ENCODE measurements at regions not wholly inside any gene's neighbourhood (a gene's known extent, or its start where the extent isn't known, plus 50 kb on each side); places are given as distances from the start of the nearest gene placed in this dataset.

- H3K27ac ChIP-seq (ENCODE audit: low read depth, low read length), result no peak overlapping the region
- 66 to 86% (median 67%) methylated on average over 18 of the region's 18 CpGs for WGBS, 3 donors
Observed at GRCh38 chr9:89655990-89656657, 51.3 kb downstream of the GADD45G start.

DNA sequence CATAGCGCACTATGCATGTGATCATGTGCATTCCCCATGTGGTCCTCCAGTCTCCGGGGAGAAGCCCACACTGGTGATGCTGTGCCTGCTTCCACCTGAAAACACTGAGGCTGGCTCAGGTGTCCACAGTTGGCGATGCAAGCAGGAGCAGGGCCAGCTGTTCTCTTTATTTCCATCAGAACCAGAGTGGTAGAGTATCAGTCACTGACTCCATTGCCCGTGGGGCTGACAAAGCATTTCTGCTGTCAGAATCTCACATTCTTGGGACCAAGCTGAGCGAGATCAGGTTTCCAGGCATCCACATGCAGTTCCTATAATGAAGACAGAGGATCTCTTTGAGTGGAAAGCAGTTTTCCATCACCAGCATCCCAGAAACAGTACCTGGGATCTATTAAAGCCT is 52.5 kb downstream of the GADD45G start:
- WGBS, 3 donors, result 88 to 97% (median 92%) methylated on average over 5 of the region's 5 CpGs

GRCh38 chr9:89657765-89658164 is 53.0 kb downstream of the GADD45G start:
- H3K27ac ChIP-seq (ENCODE audit: low read depth, low read length), result no peak overlapping the region
- 83 to 89% (median 84%) methylated on average over 4 of the region's 4 CpGs for WGBS, 3 donors

More for the DNA sequence above, 52.5 kb downstream of the GADD45G start:
- H3K27ac ChIP-seq (ENCODE audit: low read depth, low read length), result no peak overlapping the region

DNA sequence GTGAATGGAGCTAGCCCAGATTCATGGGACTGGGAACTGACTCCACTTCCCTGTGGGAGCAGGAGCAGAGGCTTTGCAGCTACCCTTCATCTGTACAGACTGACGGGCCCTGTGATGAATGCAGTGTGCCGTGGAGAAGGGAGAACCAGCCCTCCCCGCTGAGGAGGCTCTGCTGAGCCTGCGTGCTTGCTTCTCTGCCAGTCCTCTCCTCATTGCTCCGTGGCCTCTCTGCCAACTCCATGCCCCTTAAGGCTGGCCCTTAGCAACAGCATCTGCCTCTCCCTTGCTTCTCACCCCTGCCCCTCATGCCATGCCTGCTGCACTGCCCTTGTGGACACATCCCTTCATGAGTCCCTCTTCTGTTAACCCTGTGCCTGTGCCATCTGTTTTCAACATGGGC is 53.6 kb downstream of the GADD45G start:
- 86 to 98% (median 91%) methylated on average over 5 of the region's 5 CpGs for WGBS, 3 donors
- no peak overlapping the region for H3K27ac ChIP-seq (ENCODE audit: low read depth, low read length)

DNA sequence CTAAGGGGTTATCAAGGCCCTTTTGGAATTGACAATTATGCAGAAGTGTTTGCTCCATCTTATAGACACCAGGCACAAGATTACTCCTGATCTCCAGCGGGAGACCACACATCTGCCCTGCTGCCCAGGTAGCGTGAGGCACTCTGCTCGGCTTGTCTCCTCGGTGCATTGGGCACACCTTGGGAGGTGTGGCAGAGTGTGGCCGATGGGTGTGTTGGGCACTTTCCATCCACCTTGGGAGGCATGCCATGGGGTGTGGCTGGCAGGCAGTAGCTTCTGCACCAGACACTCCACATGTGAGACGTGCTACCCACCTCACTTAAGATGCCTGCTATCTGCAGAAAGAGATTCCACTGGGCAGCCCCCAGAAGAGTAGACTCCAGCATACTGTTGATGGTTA is 54.1 kb downstream of the GADD45G start:
- no peak overlapping the region for H3K27ac ChIP-seq (ENCODE audit: low read depth, low read length)
- 89 to 96% (median 91%) methylated on average over 6 of the region's 6 CpGs for WGBS, 3 donors

- H3K27ac ChIP-seq (ENCODE audit: low read depth, low read length), result no peak overlapping the region
- 93 to 98% (median 97%) methylated on average over 9 of the region's 9 CpGs for WGBS, 3 donors
Observed at GRCh38 chr9:89659473-89659872, 54.7 kb downstream of the GADD45G start.

- H3K27ac ChIP-seq (ENCODE audit: low read depth, low read length), result no peak overlapping the region
- 77 to 95% (median 80%) methylated on average over 6 of the region's 6 CpGs for WGBS, 3 donors
Observed at GRCh38 chr9:89659891-89660685, 55.3 kb downstream of the GADD45G start.

DNA sequence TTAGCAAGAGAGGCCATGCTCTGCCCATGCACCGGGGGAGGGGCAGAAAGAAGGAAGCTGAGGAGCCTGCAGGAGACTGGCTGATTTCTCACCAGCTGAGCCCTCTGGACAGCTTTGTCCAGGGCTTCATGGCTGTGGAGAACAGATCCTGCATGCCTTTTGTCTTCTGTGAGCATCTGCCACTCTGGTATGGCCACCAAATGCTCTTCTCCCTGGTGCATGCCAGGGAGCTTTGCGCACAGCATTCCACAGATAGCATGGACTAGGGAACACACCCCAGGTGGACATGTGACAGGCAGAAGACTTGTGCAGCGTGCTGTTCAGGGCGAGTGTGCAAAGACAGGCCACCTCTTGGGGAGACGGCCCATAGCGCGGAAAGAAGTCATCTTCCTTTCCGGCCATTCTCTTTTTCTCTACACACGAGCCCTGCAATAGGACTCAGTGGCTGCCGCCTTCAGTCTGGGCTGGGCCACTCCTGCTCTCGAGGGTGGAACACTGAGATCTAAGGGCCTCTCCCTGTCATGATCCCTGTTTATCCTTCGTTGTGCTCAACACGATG is 56.7 kb downstream of the GADD45G start:
- no peak overlapping the region for H3K27ac ChIP-seq (ENCODE audit: low read depth, low read length)
- 21 to 39% (median 33%) methylated on average over 13 of the region's 13 CpGs for WGBS, 3 donors

DNA sequence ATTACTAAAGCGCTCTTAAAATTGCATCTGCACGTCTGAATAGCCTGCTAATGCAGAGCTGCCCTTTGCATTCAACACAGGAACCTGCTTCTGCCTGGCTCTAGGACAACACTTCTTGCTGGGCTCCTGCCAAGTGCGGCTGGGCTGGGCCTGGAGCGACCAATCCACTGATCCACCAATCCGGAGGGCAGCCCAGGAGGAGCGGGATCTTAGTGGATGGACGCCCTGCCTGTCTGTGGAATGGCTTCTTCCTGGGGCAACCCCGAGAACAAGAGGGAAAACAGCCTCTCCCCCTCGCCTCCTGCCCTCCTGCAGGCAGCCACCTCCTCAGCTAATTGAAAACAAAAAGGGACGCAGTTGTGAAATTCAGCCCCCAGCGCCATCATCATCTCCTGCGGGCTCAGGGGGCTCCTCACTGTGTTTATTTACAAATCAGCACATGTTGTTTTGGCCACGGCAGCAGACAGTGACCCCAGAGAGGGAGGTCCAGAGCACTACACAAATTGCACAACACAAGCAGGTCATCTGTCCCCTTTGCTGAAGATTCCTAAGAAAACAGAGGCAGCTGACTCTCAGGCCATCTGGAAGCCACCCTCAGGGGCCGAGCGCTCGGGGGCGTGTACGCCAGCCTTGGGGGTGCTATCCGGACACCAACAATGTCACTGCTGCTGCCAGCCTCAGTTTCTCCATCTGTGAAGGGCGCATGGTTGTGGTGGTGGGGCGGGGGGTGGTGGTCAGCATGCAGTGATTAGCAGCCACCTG is 57.3 kb downstream of the GADD45G start:
- WGBS, 3 donors, result 25 to 36% (median 31%) methylated on average over 21 of the region's 21 CpGs
- H3K27ac ChIP-seq (ENCODE audit: low read depth, low read length), result no peak overlapping the region

- no peak overlapping the region for H3K27ac ChIP-seq (ENCODE audit: low read depth, low read length)
- WGBS, 3 donors, result 78 to 90% (median 83%) methylated on average over 21 to 22 of the region's 22 CpGs
Observed at GRCh38 chr9:89662718-89663613, 58.2 kb downstream of the GADD45G start.

DNA sequence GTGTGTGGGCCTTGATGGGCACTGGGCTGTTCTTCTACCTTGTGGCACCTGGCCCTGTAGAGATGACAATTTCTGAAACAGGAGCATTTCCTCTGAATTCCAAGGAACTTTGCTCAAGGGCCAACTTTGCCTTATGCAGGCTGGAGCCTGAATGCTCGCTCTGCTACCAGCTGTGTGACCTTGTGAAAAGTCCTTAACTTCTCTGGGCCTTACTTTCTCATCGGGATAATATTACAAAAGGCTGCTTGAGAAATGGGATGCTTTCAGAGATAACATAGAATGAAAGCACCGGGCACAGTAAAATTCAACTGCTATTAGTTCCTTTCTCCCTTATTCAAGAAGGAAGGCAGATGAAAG is 58.8 kb downstream of the GADD45G start:
- H3K27ac ChIP-seq (ENCODE audit: low read depth, low read length), result no peak overlapping the region
- 76 to 92% (median 91%) methylated on average over 3 of the region's 3 CpGs for WGBS, 3 donors

DNA sequence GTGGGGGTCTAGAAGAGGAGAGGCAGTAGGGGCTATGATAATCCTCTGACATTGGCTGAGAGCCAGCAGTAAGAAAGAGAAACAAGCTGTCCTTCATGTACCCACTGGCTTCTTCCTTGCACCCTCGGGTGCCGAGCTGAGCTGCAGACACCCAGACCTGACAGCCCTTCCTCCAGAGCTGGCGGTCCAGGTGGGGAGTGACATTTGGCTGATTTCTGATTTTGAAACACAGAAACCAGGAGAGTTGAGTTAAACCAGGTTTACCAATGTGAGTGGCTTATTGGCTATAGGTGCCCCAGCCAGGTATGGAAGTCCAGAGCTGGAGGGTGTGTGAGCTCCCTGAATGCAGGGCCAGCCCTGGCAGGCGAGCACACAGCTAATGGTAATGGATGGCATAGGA is 59.2 kb downstream of the GADD45G start:
- no peak overlapping the region for H3K27ac ChIP-seq (ENCODE audit: low read depth, low read length)
- WGBS, 3 donors, result 84 to 95% (median 90%) methylated on average over 4 of the region's 4 CpGs

- 37 to 91% (median 89%) methylated on average over 13 of the region's 13 CpGs for WGBS, 3 donors
- no peak overlapping the region for H3K27ac ChIP-seq (ENCODE audit: low read depth, low read length)
Observed at GRCh38 chr9:89664896-89665329, 60.1 kb downstream of the GADD45G start.

- WGBS, 3 donors, result 79 to 95% (median 91%) methylated on average over 7 of the region's 7 CpGs
- H3K27ac ChIP-seq (ENCODE audit: low read depth, low read length), result no peak overlapping the region
Observed at GRCh38 chr9:89666364-89666763, 61.6 kb downstream of the GADD45G start.

GRCh38 chr9:89666950-89667349 is 62.1 kb downstream of the GADD45G start:
- 87 to 96% (median 95%) methylated on average over 6 of the region's 6 CpGs for WGBS, 3 donors
- no peak overlapping the region for H3K27ac ChIP-seq (ENCODE audit: low read depth, low read length)

GRCh38 chr9:89667726-89668125 is 62.9 kb downstream of the GADD45G start:
- 39 to 91% (median 79%) methylated on average over 8 of the region's 8 CpGs for WGBS, 3 donors
- no peak overlapping the region for H3K27ac ChIP-seq (ENCODE audit: low read depth, low read length)

DNA sequence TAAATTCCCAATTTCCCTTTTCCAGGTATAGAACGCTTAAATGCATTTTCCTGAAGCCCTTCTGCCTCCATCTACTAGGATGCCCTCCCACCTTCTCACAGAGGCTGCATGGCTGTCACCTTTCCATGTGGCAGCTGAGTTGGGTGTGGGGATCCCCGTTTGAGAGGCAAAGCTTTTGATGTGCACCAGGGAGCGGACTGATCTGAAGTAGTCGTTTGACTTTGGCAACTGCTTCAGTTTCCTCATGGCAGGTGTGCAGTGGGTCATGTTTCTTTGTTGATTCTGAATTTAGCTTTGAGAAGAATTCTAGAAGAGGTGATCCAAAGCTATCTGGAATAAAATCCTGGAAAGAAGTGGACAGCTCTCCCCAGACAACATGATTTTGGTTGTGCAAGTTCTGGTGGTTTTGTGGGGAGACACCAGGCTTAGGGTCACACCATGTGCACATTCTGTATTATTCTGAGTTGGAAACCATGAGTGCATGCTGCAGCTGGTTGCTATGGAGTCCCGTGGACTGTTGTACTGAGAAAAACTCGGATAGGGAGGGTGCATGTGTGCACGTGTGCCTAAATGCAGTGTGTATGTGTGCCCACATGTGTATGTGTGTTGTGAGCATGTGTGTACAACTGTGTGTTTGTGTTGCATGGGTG is 63.5 kb downstream of the GADD45G start:
- no peak overlapping the region for H3K27ac ChIP-seq (ENCODE audit: low read depth, low read length)
- 40 to 81% (median 74%) methylated on average over 7 of the region's 7 CpGs for WGBS, 3 donors

GRCh38 chr9:89668866-89669246 is 64.0 kb downstream of the GADD45G start:
- H3K27ac ChIP-seq (ENCODE audit: low read depth, low read length), result no peak overlapping the region
- 95 to 100% (median 100%) methylated on average over 2 of the region's 2 CpGs for WGBS, 3 donors
